Muscle of leg (tissue), 3 donors: ENCODE measurements at regions not wholly inside any gene's neighbourhood (a gene's known extent, or its start where the extent isn't known, plus 50 kb on each side); places are given as distances from the start of the nearest gene placed in this dataset.
A peak's percentile ranks its signal among the peaks of the same experiment; 100 is the strongest.

Source experiments
- DNase-seq: peaks from one replicate; pipeline ENCODE4 v3.0.0; 2013
- H3K27ac ChIP-seq: one replicate; pipeline ENCODE4 v1.5.1; 2013; ENCODE audit warnings: mild to moderate bottlenecking, low read length, control low read depth
- H3K27me3 ChIP-seq: one replicate; pipeline ENCODE4 v1.6.1; 2013; ENCODE audit warnings: low read length; ENCODE audit not compliant: control insufficient read depth, insufficient read depth
- H3K36me3 ChIP-seq: one replicate; pipeline ENCODE4 v1.6.1; 2013; ENCODE audit warnings: low read length; ENCODE audit not compliant: control insufficient read depth, insufficient read depth
- H3K4me1 ChIP-seq: one replicate; pipeline ENCODE4 v1.6.1; 2013; ENCODE audit warnings: low read length; ENCODE audit not compliant: control insufficient read depth, insufficient read depth
- H3K4me3 ChIP-seq: one replicate; pipeline ENCODE4 v1.5.1; 2013; ENCODE audit warnings: low read length, control low read depth
- H3K9me3 ChIP-seq: replicated peaks from 2 replicates; pipeline ENCODE4 v1.6.1; 2013; ENCODE audit warnings: low read depth, low read length; ENCODE audit not compliant: control insufficient read depth
- WGBS: methylation state at CpG from one replicate; pipeline ENCODE4 v1.1.5; 2013; ENCODE audit warnings: missing lambda C conversion rate; ENCODE audit not compliant: insufficient coverage; 5-methylcytosine and 5-hydroxymethylcytosine counted together

GRCh38 chr21:45348591-45349327 is 56.2 kb upstream of the COL18A1 start:
- peaks cover 52% of the 10 kb centered on the region for H3K4me1 ChIP-seq
- H3K36me3 ChIP-seq, result no peaks in the 10 kb centered on the region
- no peak overlapping the region for H3K27ac ChIP-seq
- H3K27me3 ChIP-seq, result peaks cover 4% of the 10 kb centered on the region
- H3K9me3 ChIP-seq, result no peaks in the 10 kb centered on the region
- 71% methylated on average over 13 of the region's 18 CpGs for WGBS
- DNase-seq, result no peak
- H3K4me3 ChIP-seq, result no peak overlapping the region

DNA sequence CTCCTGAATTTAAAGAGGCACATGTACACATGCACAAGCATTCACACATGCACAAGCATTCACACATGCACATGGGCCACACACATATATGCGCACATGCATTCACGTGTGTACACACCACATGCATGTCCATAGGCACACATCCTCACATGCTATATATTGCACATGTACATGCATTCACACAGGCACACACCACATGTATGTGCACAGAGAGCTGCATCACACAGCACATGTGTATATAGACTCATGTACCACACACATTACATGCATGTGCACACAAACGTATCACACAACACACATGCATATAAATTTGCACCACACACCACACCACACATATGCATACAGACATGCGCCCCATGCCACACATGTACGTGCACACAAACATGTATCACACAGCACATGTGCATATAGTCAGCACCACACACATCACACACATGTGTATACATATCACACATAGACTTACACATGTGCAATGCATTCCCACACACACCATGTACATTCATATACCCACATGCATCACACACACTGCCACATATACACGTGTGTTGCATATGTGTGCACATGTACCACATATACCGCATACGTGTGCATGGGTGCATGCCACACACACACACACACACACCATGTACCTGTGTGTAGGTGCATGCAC is 54.6 kb upstream of the COL18A1 start:
- Histone ChIP-seq H3K4me1 (peaks cover 56% of the 10 kb centered on the region), H3K27ac (no peak overlapping the region), H3K4me3 (no peak overlapping the region), H3K36me3 (no peaks in the 10 kb centered on the region), H3K9me3 (no peaks in the 10 kb centered on the region), H3K27me3 (peaks cover 8% of the 10 kb centered on the region)
- no peak for DNase-seq
- 89% methylated on average over 8 of the region's 8 CpGs for WGBS

GRCh38 chr21:45351061-45351460 is 53.9 kb upstream of the COL18A1 start:
- Histone ChIP-seq H3K9me3 (no peaks in the 10 kb centered on the region), H3K27ac (no peak overlapping the region), H3K4me1 (peaks cover 62% of the 10 kb centered on the region), H3K4me3 (no peak overlapping the region), H3K36me3 (no peaks in the 10 kb centered on the region), H3K27me3 (peaks cover 9% of the 10 kb centered on the region)
- WGBS, result 84% methylated on average over 21 of the region's 22 CpGs
- DNase-seq, result no peak

- Histone ChIP-seq H3K27me3 (peaks cover 13% of the 10 kb centered on the region), H3K27ac (peak overlapping the region; percentile 35), H3K4me3 (no peak overlapping the region), H3K9me3 (no peaks in the 10 kb centered on the region), H3K36me3 (no peaks in the 10 kb centered on the region), H3K4me1 (peaks cover 69% of the 10 kb centered on the region)
- WGBS, result 64% methylated on average over 12 of the region's 12 CpGs
- no peak for DNase-seq
These were observed 53.3 kb upstream of the COL18A1 start for GRCh38 chr21:45351526-45352275.

GRCh38 chr21:45352621-45353139 is 52.3 kb upstream of the COL18A1 start:
- DNase-seq, result no peak
- Histone ChIP-seq H3K9me3 (no peaks in the 10 kb centered on the region), H3K4me1 (peaks cover 71% of the 10 kb centered on the region)

GRCh38 chr21:45353200-45353599 is 51.8 kb upstream of the COL18A1 start:
- peak; percentile 87 for DNase-seq
- Histone ChIP-seq H3K36me3 (no peaks in the 10 kb centered on the region), H3K4me3 (no peak overlapping the region), H3K4me1 (peaks cover 72% of the 10 kb centered on the region), H3K27ac (no peak overlapping the region), H3K9me3 (no peaks in the 10 kb centered on the region), H3K27me3 (peaks cover 16% of the 10 kb centered on the region)
- WGBS, result no CpG with 5 or more reads among the region's 3 CpGs

More at GRCh38 chr21:45352621-45353139, 52.3 kb upstream of the COL18A1 start:
- 66% methylated on average over 24 of the region's 26 CpGs for WGBS
- Histone ChIP-seq H3K36me3 (no peaks in the 10 kb centered on the region), H3K27ac (no peak overlapping the region), H3K27me3 (peaks cover 16% of the 10 kb centered on the region), H3K4me3 (no peak overlapping the region)

DNA sequence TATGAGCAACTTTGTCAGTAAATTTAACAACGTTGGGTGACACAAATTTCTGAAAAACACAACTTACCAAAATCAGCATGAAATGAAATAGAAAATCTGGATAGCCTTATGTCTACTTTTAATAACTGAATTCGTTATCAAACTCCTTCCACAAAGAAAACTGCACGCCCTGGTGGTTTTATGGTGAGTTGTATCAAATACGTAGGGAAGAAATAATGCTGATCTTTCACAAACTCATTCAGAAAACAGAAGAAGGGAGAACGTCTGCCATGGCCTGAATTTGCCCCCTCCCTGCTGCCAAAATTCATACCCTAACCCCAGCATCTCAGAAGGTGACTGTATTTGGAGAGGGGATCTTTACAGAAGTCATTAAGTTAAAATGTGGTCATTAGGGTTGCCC is 50.0 kb upstream of the COL18A1 start:
- WGBS, result no CpG with 5 or more reads among the region's 5 CpGs
- peak overlapping the region; percentile 97 for H3K27ac ChIP-seq
- H3K4me3 ChIP-seq, result no peak overlapping the region
- H3K9me3 ChIP-seq, result no peaks in the 10 kb centered on the region
- no peak for DNase-seq
- H3K4me1 ChIP-seq, result peaks cover 74% of the 10 kb centered on the region
- H3K27me3 ChIP-seq, result peaks cover 16% of the 10 kb centered on the region
- no peaks in the 10 kb centered on the region for H3K36me3 ChIP-seq
